NT2/D1 (cell line): ENCODE measurements at regions not wholly inside any gene's neighbourhood (a gene's known extent, or its start where the extent isn't known, plus 50 kb on each side); places are given as distances from the start of the nearest gene placed in this dataset.
A peak's percentile ranks its signal among the peaks of the same experiment; 100 is the strongest.

Experiments
- DNase-seq: peaks from one replicate; pipeline ENCODE4 v3.0.0-alpha.2; 2011; ENCODE audit warnings: low read depth, low spot score
- H3K27me3 ChIP-seq: 2 replicates; pipeline ENCODE4 v1.6.0; 2011; ENCODE audit warnings: mild to moderate bottlenecking; ENCODE audit not compliant: insufficient read length, insufficient read depth
- H3K36me3 ChIP-seq: 2 replicates; pipeline ENCODE4 v1.6.1; 2011; ENCODE audit warnings: mild to moderate bottlenecking, low read length, mixed read lengths; ENCODE audit not compliant: insufficient read depth, insufficient read length
- H3K4me1 ChIP-seq: 2 replicates; pipeline ENCODE4 v1.5.1; 2011; ENCODE audit not compliant: insufficient read depth, insufficient read length
- H3K4me3 ChIP-seq: 2 replicates; pipeline ENCODE4 v1.5.1; 2011; ENCODE audit warnings: low read depth; ENCODE audit not compliant: insufficient read length
- H3K9ac ChIP-seq: 2 replicates; pipeline ENCODE4 v1.6.0; 2011; ENCODE audit warnings: low read depth; ENCODE audit not compliant: insufficient read length
- H3K9me3 ChIP-seq: 2 replicates; pipeline ENCODE4 v1.5.1; 2011; ENCODE audit warnings: mild to moderate bottlenecking, low read length; ENCODE audit not compliant: insufficient read depth
- SUZ12 ChIP-seq: IDR thresholded peaks from 2 replicates; pipeline ENCODE4 v1.6.1; 2011; ENCODE audit not compliant: insufficient read length, insufficient read depth; ENCODE audit errors: extremely low read depth
- YY1 ChIP-seq: IDR thresholded peaks from 2 replicates; pipeline ENCODE4 v1.6.1; 2011; ENCODE audit not compliant: insufficient read length, insufficient read depth
- ZNF274 ChIP-seq: IDR thresholded peaks from 2 replicates; pipeline ENCODE4 v1.6.1; 2011; ENCODE audit warnings: mild to moderate bottlenecking, low read depth, low read length

- Histone ChIP-seq H3K27me3 (no peaks in the 10 kb centered on the region), H3K9me3 (peaks cover 8% of the 10 kb centered on the region; the same call in 1 of the 2 replicates), H3K9ac (no peak overlapping the region), H3K4me1 (no peaks in the 10 kb centered on the region), H3K4me3 (no peak overlapping the region), H3K36me3 (no peaks in the 10 kb centered on the region)
- DNase-seq, result no peak
- TF ChIP-seq ZNF274, result no peak
- no peak for TF ChIP-seq YY1
- no peak for TF ChIP-seq SUZ12
Observed at GRCh38 chr12:127355061-127355841, 911.7 kb upstream of the TMEM132C start.

GRCh38 chr12:127358888-127359287 lies 908.1 kb upstream of the TMEM132C start:
- Histone ChIP-seq H3K36me3 (no peaks in the 10 kb centered on the region), H3K4me3 (no peak overlapping the region), H3K9me3 (no peaks in the 10 kb centered on the region), H3K4me1 (no peaks in the 10 kb centered on the region), H3K27me3 (no peaks in the 10 kb centered on the region), H3K9ac (no peak overlapping the region)
- TF ChIP-seq SUZ12 (no peak), ZNF274 (no peak), YY1 (no peak)
- no peak for DNase-seq

GRCh38 chr12:127360580-127360979 lies 906.4 kb upstream of the TMEM132C start:
- Histone ChIP-seq H3K9ac (no peak overlapping the region), H3K4me3 (no peak overlapping the region), H3K9me3 (no peaks in the 10 kb centered on the region), H3K4me1 (no peaks in the 10 kb centered on the region), H3K27me3 (no peaks in the 10 kb centered on the region), H3K36me3 (no peaks in the 10 kb centered on the region)
- TF ChIP-seq ZNF274 (no peak), YY1 (no peak), SUZ12 (no peak)
- no peak for DNase-seq

GRCh38 chr12:127362121-127362520 lies 904.8 kb upstream of the TMEM132C start:
- Histone ChIP-seq H3K4me1 (no peaks in the 10 kb centered on the region), H3K27me3 (no peaks in the 10 kb centered on the region), H3K4me3 (no peak overlapping the region), H3K36me3 (no peaks in the 10 kb centered on the region), H3K9ac (no peak overlapping the region), H3K9me3 (no peaks in the 10 kb centered on the region)
- no peak for DNase-seq
- TF ChIP-seq SUZ12, result no peak
- TF ChIP-seq ZNF274, result no peak
- no peak for TF ChIP-seq YY1

- TF ChIP-seq ZNF274 (no peak), YY1 (no peak), SUZ12 (no peak)
- no peaks in the 10 kb centered on the region for H3K36me3 ChIP-seq
- no peaks in the 10 kb centered on the region for H3K4me1 ChIP-seq
- no peaks in the 10 kb centered on the region for H3K27me3 ChIP-seq
- DNase-seq, result peak; percentile 35
- H3K9ac ChIP-seq, result no peak overlapping the region
- no peak overlapping the region for H3K4me3 ChIP-seq
- H3K9me3 ChIP-seq, result no peaks in the 10 kb centered on the region
Observed at GRCh38 chr12:127363392-127363791, 903.6 kb upstream of the TMEM132C start.

GRCh38 chr12:127373559-127373958 lies 893.4 kb upstream of the TMEM132C start:
- Histone ChIP-seq H3K9me3 (0 out of 2 replicates have a peak, but pooled peaks cover 4% of the 10 kb centered on the region), H3K4me1 (no peaks in the 10 kb centered on the region), H3K4me3 (no peak overlapping the region), H3K27me3 (no peaks in the 10 kb centered on the region), H3K36me3 (no peaks in the 10 kb centered on the region), H3K9ac (no peak overlapping the region)
- TF ChIP-seq SUZ12 (no peak), ZNF274 (no peak), YY1 (no peak)
- no peak for DNase-seq

- Histone ChIP-seq H3K9ac (no peak overlapping the region), H3K4me1 (no peaks in the 10 kb centered on the region), H3K9me3 (no peaks in the 10 kb centered on the region), H3K27me3 (no peaks in the 10 kb centered on the region), H3K36me3 (no peaks in the 10 kb centered on the region), H3K4me3 (no peak overlapping the region)
- TF ChIP-seq YY1, result no peak
- no peak for TF ChIP-seq ZNF274
- no peak for TF ChIP-seq SUZ12
- DNase-seq, result no peak
Observed at GRCh38 chr12:127374447-127374846, 892.5 kb upstream of the TMEM132C start.
